B cell (primary cell): ENCODE measurements at regions not wholly inside any gene's neighbourhood (a gene's known extent, or its start where the extent isn't known, plus 50 kb on each side); places are given as distances from the start of the nearest gene placed in this dataset.

Source experiments
- EZH2 ChIP-seq: IDR thresholded peaks from 2 replicates; pipeline ENCODE4 v1.6.1; 2012; ENCODE audit warnings: borderline replicate concordance, low read depth, mild to moderate bottlenecking, moderate library complexity, low read length; ENCODE audit not compliant: insufficient read depth, poor library complexity, severe bottlenecking
- TF ChIP-seq, protein P1 (sequence below): fragments of 200-600 bp; IDR thresholded peaks from one replicate; pipeline ENCODE4 v1.8.0; 2022; ENCODE audit warnings: antibody characterized with exemption, mild to moderate bottlenecking

DNA sequence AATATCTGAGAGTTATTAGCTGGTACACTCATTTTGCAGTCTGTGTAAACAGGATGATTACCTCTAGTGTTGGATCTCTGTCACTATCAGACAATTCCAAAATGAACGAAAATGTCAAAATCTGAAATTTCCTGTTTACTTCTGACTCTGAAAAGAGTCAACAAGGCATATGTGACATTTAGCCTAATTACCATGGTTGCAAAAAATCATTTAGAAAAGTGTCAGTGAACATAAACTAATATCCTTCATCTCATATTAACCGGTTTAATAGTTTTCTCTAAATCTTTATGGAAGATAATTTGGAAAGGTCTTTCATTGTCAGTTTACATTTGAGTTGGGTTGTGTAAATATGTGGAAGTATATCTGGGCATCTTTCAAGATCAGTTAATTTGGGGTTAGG lies 431.8 kb upstream of the HSF2 start:
- TF ChIP-seq, protein P1, sequence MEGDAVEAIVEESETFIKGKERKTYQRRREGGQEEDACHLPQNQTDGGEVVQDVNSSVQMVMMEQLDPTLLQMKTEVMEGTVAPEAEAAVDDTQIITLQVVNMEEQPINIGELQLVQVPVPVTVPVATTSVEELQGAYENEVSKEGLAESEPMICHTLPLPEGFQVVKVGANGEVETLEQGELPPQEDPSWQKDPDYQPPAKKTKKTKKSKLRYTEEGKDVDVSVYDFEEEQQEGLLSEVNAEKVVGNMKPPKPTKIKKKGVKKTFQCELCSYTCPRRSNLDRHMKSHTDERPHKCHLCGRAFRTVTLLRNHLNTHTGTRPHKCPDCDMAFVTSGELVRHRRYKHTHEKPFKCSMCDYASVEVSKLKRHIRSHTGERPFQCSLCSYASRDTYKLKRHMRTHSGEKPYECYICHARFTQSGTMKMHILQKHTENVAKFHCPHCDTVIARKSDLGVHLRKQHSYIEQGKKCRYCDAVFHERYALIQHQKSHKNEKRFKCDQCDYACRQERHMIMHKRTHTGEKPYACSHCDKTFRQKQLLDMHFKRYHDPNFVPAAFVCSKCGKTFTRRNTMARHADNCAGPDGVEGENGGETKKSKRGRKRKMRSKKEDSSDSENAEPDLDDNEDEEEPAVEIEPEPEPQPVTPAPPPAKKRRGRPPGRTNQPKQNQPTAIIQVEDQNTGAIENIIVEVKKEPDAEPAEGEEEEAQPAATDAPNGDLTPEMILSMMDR = no peak
- TF ChIP-seq EZH2 = no peak
